Gastroesophageal sphincter (tissue), 4 donors: ENCODE measurements at regions not wholly inside any gene's neighbourhood (a gene's known extent, or its start where the extent isn't known, plus 50 kb on each side); places are given as distances from the start of the nearest gene placed in this dataset.
"Not testable (repeated sequence)": the region's sequence is repeated elsewhere in the genome, so short reads cannot be mapped to it uniquely, and the experiment has no call there.

Experiments used
- ATAC-seq: fragments of 150-250 bp; one replicate; pipeline ENCODE4 v1.9.1; 2016; ENCODE audit warnings: mild to moderate bottlenecking, moderate library complexity
- H3K27ac ChIP-seq, 4 donors: fragments of 200-600 bp; sonication (generic) in 3 of 4; 1 replicate in 3 of 4; 2 replicates in 1 of 4; pipeline ENCODE4 v1.5.1; 2016 to 2019
- H3K27me3 ChIP-seq: fragments of 200-600 bp; sonication (generic); one replicate; pipeline ENCODE4 v1.5.1; 2019
- H3K36me3 ChIP-seq, 2 donors: fragments of 200-600 bp; sonication (generic); one replicate each; pipeline ENCODE4 v1.5.1; 2019; ENCODE audit warnings: control low read depth in 1 of 2
- H3K4me1 ChIP-seq, 3 donors: fragments of 200-600 bp; sonication (generic); 1 replicate in 2 of 3; 2 replicates in 1 of 3; pipeline ENCODE4 v1.5.1; 2016 to 2019; ENCODE audit warnings: control low read depth in 2 of 3
- H3K4me3 ChIP-seq, 2 donors: fragments of 200-600 bp; sonication (generic); one replicate each; pipeline ENCODE4 v1.5.1; 2019; ENCODE audit warnings: mild to moderate bottlenecking in 1 of 2, moderate library complexity in 1 of 2
- H3K9me3 ChIP-seq, 3 donors: fragments of 200-600 bp; sonication (generic); one replicate each; pipeline ENCODE4 v1.5.1; 2017 to 2019; ENCODE audit warnings: control low read depth in 2 of 3
- EP300 ChIP-seq: sonication (generic); formaldehyde crosslinking; IDR thresholded peaks from one replicate; pipeline ENCODE4 v1.6.1; 2017; ENCODE audit warnings: antibody characterized with exemption, mild to moderate bottlenecking
- POLR2A ChIP-seq, 2 donors: fragments of 450-650 bp; IDR thresholded peaks; one replicate each; pipeline ENCODE4 v1.6.1; 2017; ENCODE audit warnings: antibody characterized with exemption in 2 of 2, mild to moderate bottlenecking in 2 of 2, moderate library complexity in 1 of 2
- POLR2AphosphoS5 ChIP-seq: sonication (generic); formaldehyde crosslinking; IDR thresholded peaks from one replicate; pipeline ENCODE4 v1.6.1; 2017; ENCODE audit warnings: antibody characterized with exemption
- WGBS, 2 donors: methylation state at CpG; one replicate each; pipeline ENCODE4 v1.1.5; 2018; ENCODE audit warnings: low coverage in 1 of 2; 5-methylcytosine and 5-hydroxymethylcytosine counted together
- TF ChIP-seq, protein P1 (sequence below), 4 experiments: fragments of 200-600 bp in 2 of 4; fragments of 450-650 bp in 2 of 4; sonication (generic) in 1 of 4; IDR thresholded peaks; one replicate each; pipeline ENCODE4 v1.5.1; 2017 to 2019; ENCODE audit warnings: antibody characterized with exemption in 4 of 4, mild to moderate bottlenecking in 2 of 4, moderate library complexity in 2 of 4

DNA sequence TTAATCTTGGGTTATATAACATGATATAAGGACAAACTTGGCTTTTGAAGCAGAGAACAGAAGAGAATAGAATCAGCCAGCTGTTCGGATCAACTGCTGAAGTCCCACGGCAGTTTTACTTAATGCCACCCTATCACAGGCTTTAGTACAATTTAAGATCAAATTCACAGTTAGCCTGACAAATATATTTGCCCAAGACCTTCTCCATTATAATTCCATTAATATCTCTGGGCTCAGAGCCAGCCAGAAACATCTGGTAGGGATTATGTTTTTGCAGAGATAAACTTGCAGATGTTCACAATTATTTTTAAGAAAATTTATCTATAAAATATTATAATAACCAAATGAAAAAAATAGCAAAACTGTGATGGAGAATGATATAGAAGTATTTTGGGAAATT lies 381.4 kb downstream of the RAD51AP2 start:
- Histone ChIP-seq H3K27me3 (no peaks in the 10 kb centered on the region), H3K36me3 (no peaks in the 10 kb centered on the region), H3K9me3 (no peaks in the 10 kb centered on the region), H3K4me1 (no peaks in the 10 kb centered on the region), H3K27ac (no peak overlapping the region), H3K4me3 (no peak overlapping the region)
- ATAC-seq = no peak
- 37 to 45% methylated on average over 2 of the region's 2 CpGs for WGBS, 2 donors
- TF ChIP-seq POLR2A (IDR thresholded peaks at IDR 0.05) = no peak
- no peak for TF ChIP-seq POLR2AphosphoS5
- TF ChIP-seq EP300 = no peak
- TF ChIP-seq, protein P1, sequence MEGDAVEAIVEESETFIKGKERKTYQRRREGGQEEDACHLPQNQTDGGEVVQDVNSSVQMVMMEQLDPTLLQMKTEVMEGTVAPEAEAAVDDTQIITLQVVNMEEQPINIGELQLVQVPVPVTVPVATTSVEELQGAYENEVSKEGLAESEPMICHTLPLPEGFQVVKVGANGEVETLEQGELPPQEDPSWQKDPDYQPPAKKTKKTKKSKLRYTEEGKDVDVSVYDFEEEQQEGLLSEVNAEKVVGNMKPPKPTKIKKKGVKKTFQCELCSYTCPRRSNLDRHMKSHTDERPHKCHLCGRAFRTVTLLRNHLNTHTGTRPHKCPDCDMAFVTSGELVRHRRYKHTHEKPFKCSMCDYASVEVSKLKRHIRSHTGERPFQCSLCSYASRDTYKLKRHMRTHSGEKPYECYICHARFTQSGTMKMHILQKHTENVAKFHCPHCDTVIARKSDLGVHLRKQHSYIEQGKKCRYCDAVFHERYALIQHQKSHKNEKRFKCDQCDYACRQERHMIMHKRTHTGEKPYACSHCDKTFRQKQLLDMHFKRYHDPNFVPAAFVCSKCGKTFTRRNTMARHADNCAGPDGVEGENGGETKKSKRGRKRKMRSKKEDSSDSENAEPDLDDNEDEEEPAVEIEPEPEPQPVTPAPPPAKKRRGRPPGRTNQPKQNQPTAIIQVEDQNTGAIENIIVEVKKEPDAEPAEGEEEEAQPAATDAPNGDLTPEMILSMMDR (IDR thresholded peaks at IDR 0.05) = no peak

DNA sequence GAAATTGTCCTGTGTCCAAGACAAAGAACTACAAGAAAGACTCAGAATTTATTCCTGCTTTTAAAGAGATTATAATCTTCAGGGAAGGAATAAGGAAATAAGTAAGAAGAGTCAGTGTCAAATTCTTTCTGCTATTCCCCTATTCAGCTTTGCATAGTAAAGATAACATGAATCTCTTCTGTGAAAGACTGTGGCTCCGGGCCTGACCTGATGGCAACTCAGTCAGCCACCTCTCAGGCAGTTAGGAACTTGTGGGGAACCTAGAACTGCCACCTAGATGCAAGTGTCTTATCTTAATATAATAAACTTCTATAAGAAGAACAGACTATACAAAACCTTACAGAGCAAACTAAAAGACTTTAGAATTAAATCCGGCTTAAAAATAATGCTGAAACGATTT lies 382.0 kb downstream of the RAD51AP2 start:
- no peaks in the 10 kb centered on the region for H3K4me1 ChIP-seq
- WGBS, 2 donors = 58 to 60% methylated on average over 2 of the region's 3 CpGs
- H3K27ac ChIP-seq = no peak overlapping the region
- H3K4me3 ChIP-seq = no peak overlapping the region
- H3K9me3 ChIP-seq = no peaks in the 10 kb centered on the region
- H3K27me3 ChIP-seq = no peaks in the 10 kb centered on the region
- H3K36me3 ChIP-seq = no peaks in the 10 kb centered on the region
- no peak for ATAC-seq
- TF ChIP-seq POLR2A (IDR thresholded peaks at IDR 0.05) = no peak
- TF ChIP-seq, protein P1 (IDR thresholded peaks at IDR 0.05) = no peak
- no peak for TF ChIP-seq POLR2AphosphoS5
- TF ChIP-seq EP300 = no peak

DNA sequence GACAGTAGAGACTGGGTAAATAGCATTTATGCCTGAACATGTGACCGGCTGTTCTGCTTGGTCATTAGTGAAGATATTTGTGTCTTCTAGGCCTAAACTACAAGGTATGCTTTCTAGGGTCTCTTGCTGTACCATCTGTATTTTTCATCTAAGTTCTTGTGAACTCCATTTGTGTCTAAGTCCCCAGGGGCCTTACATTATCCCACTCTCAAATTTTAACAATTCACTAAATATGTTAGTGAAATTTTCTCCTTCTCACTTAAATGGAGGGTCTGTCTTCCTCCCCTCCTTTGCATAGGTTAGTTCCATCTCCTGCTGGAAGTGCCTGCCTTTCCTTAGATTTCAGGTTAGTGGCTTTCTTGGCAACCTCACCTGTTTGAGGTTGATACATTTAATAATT lies 382.6 kb downstream of the RAD51AP2 start:
- ATAC-seq = no peak
- Histone ChIP-seq H3K4me3 (no peak overlapping the region), H3K4me1 (no peaks in the 10 kb centered on the region), H3K36me3 (no peaks in the 10 kb centered on the region), H3K27ac (no peak overlapping the region), H3K27me3 (no peaks in the 10 kb centered on the region), H3K9me3 (no peaks in the 10 kb centered on the region)
- no peak for TF ChIP-seq POLR2A (IDR thresholded peaks at IDR 0.05)
- no peak for TF ChIP-seq POLR2AphosphoS5
- TF ChIP-seq EP300 = no peak
- TF ChIP-seq, protein P1 (IDR thresholded peaks at IDR 0.05) = no peak
- WGBS, 2 donors = 88 to 100% methylated on average over 1 of the region's 1 CpG

DNA sequence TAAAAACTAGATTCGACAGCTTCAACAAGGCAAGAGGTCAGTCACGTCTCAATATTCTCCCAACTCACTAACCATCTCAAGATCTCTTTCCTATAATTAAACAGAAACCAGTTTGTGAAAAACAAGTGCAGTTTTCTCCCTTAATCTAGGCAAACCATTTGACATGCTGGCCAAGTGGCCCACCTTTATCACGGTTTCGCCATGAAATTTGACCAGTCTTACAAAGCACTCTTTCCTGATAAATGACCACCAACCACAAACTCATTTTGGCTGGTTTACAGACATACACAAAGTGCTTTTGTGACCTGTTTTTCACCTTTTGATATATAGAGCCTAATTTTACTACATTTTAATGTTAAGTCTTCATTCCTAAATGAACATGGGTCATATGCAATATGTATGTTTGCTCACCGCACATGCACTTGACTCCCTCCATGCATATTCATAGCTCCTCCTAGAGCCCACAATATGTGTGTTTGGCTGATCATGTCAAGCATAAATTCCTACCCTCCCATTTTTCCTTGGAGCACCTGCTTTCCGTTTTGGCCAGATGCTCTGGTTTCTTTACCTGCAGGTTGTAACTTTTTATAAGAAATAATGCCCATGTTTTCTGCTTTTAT lies 385.1 kb downstream of the RAD51AP2 start:
- no peak overlapping the region for H3K4me3 ChIP-seq
- no peak for ATAC-seq
- no peaks in the 10 kb centered on the region for H3K9me3 ChIP-seq
- TF ChIP-seq POLR2A (IDR thresholded peaks at IDR 0.05) (no peak), EP300 (no peak), POLR2AphosphoS5 (no peak)
- TF ChIP-seq, protein P1 (IDR thresholded peaks at IDR 0.05) = no peak
- H3K27me3 ChIP-seq = no peaks in the 10 kb centered on the region
- no peaks in the 10 kb centered on the region for H3K4me1 ChIP-seq
- WGBS, 2 donors = 77 to 99% methylated on average over 6 of the region's 6 CpGs
- no peak overlapping the region for H3K27ac ChIP-seq
- no peaks in the 10 kb centered on the region for H3K36me3 ChIP-seq

DNA sequence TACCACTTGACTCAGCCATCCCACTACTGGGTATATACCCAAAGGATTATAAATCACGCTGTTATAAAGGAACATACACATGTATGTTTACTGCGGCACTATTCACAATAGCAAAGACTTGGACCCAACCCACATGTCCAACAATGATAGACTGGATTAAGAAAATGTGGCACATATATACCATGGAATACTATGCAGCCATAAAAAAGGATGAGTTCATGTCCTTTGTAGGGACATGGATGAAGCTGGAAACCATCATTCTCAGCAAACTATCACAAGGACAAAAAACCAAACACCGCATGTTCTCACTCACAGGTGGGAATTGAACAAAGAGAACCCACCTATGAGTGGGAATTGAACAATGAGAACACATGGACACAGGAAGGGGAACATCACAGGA lies 387.6 kb downstream of the RAD51AP2 start:
- not testable (repeated sequence) for H3K4me3 ChIP-seq, ATAC-seq
- 86 to 100% methylated on average over 1 of the region's 3 CpGs for WGBS, 2 donors

More for the DNA sequence above, 387.6 kb downstream of the RAD51AP2 start:
- H3K36me3 ChIP-seq, H3K27me3 ChIP-seq, H3K9me3 ChIP-seq, H3K27ac ChIP-seq, H3K4me1 ChIP-seq: not testable (repeated sequence)
